ENCODE measurements at regions not wholly inside any gene's neighbourhood (a gene's known extent, or its start where the extent isn't known, plus 50 kb on each side); places are given as distances from the start of the nearest gene placed in this dataset.

GRCh38 chr12:27905285-27906126 is 67.0 kb downstream of the PTHLH start:
- TF ChIP-seq CTCF (IDR thresholded peaks at IDR 0.05; ENCODE audit: insufficient read depth, low read length, poor library complexity, severe bottlenecking) (no peak), EZH2phosphoT487 (conservative IDR thresholded peaks at IDR 0.05; ENCODE audit: low read length) (no peak)
